Cardiac septum (tissue), 1 donor: ENCODE measurements at regions not wholly inside any gene's neighbourhood (a gene's known extent, or its start where the extent isn't known, plus 50 kb on each side); places are given as distances from the start of the nearest gene placed in this dataset.
"Not testable (repeated sequence)": the region's sequence is repeated elsewhere in the genome, so short reads cannot be mapped to it uniquely, and the experiment has no call there.

ENCODE experiments used
- DNase-seq: peaks from one replicate; pipeline ENCODE4 v3.0.0-alpha.2; 2020; ENCODE audit warnings: low spot score
- intact Hi-C: fragments of 100-400 bp; cut with DNase I; formaldehyde crosslinking; loops from one replicate; pipeline ENCODE4 v1.14.0; 2022
- donor health status: DM: no; HTN: no; CAD: no.

GRCh38 chr2:13230221-13230620, 513.5 kb downstream of the TRIB2 start:
- DNase-seq: no peak
- intact Hi-C loops: no loop called here

- intact Hi-C loops: no loop called here
- no peak for DNase-seq
These were observed 523.3 kb downstream of the TRIB2 start for GRCh38 chr2:13240061-13240460.

GRCh38 chr2:13240789-13241487, 524.2 kb downstream of the TRIB2 start:
- no peak for DNase-seq
- intact Hi-C loops: no loop called here

- no peak for DNase-seq
- intact Hi-C loops: no loop called here
These were observed 535.9 kb downstream of the TRIB2 start for GRCh38 chr2:13252615-13253014.

GRCh38 chr2:13255485-13255884, 538.7 kb downstream of the TRIB2 start:
- DNase-seq: no peak
- intact Hi-C loops: no loop called here

- intact Hi-C loops: no loop called here
- DNase-seq: no peak
These were observed 543.7 kb downstream of the TRIB2 start for GRCh38 chr2:13260402-13260801.

GRCh38 chr2:13266166-13266565, 549.4 kb downstream of the TRIB2 start:
- intact Hi-C loops: no loop called here
- no peak for DNase-seq

- intact Hi-C loops: no loop called here
- DNase-seq: no peak
These were observed 568.0 kb downstream of the TRIB2 start for GRCh38 chr2:13284688-13285087.

- no peak for DNase-seq
- intact Hi-C loops: no loop called here
These were observed 572.6 kb downstream of the TRIB2 start for GRCh38 chr2:13289310-13289709.

- DNase-seq, intact Hi-C loops: not testable (repeated sequence)
These were observed 591.7 kb downstream of the TRIB2 start for GRCh38 chr2:13308478-13308805.

GRCh38 chr2:13308989-13309388, 592.3 kb downstream of the TRIB2 start:
- DNase-seq: no peak
- intact Hi-C loops: no loop called here

- DNase-seq: no peak
- intact Hi-C loops: no loop called here
These were observed 615.3 kb downstream of the TRIB2 start for GRCh38 chr2:13332060-13332459.

- DNase-seq, intact Hi-C loops: not testable (repeated sequence)
These were observed 617.3 kb downstream of the TRIB2 start for GRCh38 chr2:13334071-13334470.

- intact Hi-C loops: no loop called here
- DNase-seq: no peak
These were observed 617.8 kb downstream of the TRIB2 start for GRCh38 chr2:13334545-13334944.

GRCh38 chr2:13335862-13336535, 619.3 kb downstream of the TRIB2 start:
- no peak for DNase-seq
- intact Hi-C loops: no loop called here

GRCh38 chr2:13351068-13351467, 634.3 kb downstream of the TRIB2 start:
- no peak for DNase-seq
- intact Hi-C loops: no loop called here

GRCh38 chr2:13353083-13353482, 636.3 kb downstream of the TRIB2 start:
- DNase-seq: no peak
- intact Hi-C loops: no loop called here

- intact Hi-C loops: no loop called here
These were observed 637.3 kb downstream of the TRIB2 start for GRCh38 chr2:13354031-13354430.

GRCh38 chr2:13381928-13382327, 665.2 kb downstream of the TRIB2 start:
- DNase-seq, intact Hi-C loops: not testable (repeated sequence)

More at GRCh38 chr2:13354031-13354430, 637.3 kb downstream of the TRIB2 start:
- DNase-seq: no peak

GRCh38 chr2:13389172-13389571, 672.4 kb downstream of the TRIB2 start:
- not testable (repeated sequence) for DNase-seq

GRCh38 chr2:13390676-13391075, 673.9 kb downstream of the TRIB2 start:
- intact Hi-C loops: no loop called here
- DNase-seq: no peak

More at GRCh38 chr2:13389172-13389571, 672.4 kb downstream of the TRIB2 start:
- intact Hi-C loops: not testable (repeated sequence)
